ENCODE measurements at regions not wholly inside any gene's neighbourhood (a gene's known extent, or its start where the extent isn't known, plus 50 kb on each side); places are given as distances from the start of the nearest gene placed in this dataset.
"Not testable (repeated sequence)": the region's sequence is repeated elsewhere in the genome, so short reads cannot be mapped to it uniquely, and the experiment has no call there.

- no peak for DNase-seq (ENCODE audit: low read depth in 2 of 2)
Observed at GRCh38 chr9:29213417-29214153, 1640.3 kb upstream of the C9orf72 start, which contains the start of gene LINGO2. Gene LINGO2, minus strand, starts transcription at chr9:29213601.

- DNase-seq (ENCODE audit: low read depth in 2 of 2) = no peak
Observed at GRCh38 chr9:29214154-29214689, 1640.9 kb upstream of the C9orf72 start.

GRCh38 chr9:29214690-29215253 is 1641.5 kb upstream of the C9orf72 start:
- no peak for DNase-seq (ENCODE audit: low read depth in 2 of 2)

DNA sequence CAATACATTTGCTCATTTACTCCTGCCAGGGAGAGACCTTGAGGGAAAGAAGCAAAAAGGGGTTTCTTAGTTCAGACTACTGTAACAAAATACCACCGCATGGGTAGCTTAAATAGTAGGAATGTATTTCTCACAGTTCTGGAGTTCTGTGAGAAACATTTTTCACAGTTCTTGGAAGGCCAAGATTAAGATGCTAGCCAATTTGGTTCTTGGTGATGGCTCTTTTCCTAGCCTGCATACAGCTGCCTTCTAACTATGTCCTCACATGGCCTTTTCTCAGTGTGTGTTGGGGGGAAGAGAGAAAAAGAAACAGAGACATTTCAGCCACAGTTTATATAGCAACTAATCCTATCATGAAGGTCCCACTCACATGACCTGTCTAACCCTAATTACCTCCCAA is 1644.7 kb upstream of the C9orf72 start:
- DNase-seq (ENCODE audit: low read depth in 2 of 2) = no peak

DNA sequence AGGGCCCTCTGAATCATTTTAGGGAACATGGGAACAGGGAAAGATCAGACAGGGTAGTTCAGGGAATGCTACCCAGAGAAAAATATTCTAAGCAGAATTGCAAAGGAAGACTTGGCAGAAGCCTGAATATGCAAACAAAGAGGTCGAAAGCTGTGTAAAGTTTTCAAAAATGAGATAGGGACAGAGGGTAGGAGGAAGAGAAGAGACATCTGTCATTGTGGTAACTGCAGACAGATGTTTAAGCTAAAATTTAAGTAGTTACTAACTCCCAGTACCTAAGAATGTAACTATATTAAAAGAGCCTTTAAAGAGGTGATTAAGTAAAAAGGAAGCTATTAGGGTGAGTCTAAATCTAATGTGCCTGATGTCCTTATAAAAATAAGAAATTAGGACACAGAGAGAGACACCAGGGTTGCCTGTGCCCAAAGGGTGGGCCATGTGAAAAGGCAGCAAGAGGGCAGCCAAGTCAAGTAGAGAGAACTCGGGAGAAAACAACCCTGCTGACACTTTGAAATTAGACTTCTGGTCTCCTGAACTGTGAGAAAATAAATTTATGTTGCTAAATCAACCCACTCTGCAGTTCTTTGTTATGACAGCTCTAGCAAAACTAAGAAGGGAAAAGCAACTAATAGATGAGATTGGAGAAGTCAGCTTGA is 1647.4 kb upstream of the C9orf72 start:
- no peak for DNase-seq (ENCODE audit: low read depth in 2 of 2)

DNA sequence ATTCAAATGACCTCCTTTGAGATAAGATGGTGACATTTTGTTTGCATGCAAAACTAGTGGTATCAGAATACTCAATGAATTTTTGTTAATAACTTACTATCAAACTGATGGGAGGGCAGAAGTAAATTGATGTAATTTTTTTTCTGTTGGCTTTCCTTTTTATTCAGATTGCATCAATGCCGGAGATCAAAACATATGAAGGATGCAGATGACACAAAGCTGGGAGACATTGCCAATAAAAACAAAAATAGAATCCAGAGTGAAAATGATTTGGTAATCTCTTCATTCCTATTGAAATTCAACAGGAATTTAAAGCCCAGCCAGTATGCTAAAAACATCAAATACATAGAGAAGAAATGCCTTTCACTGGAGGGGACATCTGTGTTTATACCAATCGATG is 1655.3 kb upstream of the C9orf72 start:
- no peak for DNase-seq (ENCODE audit: low read depth in 2 of 2)

DNA sequence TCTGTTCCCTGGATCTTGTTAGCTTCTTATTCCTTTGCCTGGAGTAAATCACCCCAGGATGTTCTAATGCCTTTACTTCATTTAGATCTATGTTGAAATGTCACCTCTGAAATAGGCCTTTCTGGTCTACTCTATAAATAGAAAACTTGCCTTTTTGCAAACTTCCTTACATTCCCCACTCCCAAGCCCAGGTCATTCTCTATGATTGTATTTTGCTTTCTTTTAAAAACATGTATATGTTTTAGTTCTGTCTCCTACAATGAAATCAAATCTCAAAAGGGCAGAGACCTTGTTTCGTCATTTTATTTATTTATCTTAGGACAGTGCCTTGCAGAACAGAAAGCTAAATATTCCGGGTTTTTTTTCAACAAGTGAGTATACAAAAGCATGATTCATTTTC is 1657.7 kb upstream of the C9orf72 start:
- no peak for DNase-seq (ENCODE audit: low read depth in 2 of 2)

- DNase-seq (ENCODE audit: low read depth in 2 of 2) = no peak
Observed at GRCh38 chr9:29233193-29233592, 1659.9 kb upstream of the C9orf72 start.

DNA sequence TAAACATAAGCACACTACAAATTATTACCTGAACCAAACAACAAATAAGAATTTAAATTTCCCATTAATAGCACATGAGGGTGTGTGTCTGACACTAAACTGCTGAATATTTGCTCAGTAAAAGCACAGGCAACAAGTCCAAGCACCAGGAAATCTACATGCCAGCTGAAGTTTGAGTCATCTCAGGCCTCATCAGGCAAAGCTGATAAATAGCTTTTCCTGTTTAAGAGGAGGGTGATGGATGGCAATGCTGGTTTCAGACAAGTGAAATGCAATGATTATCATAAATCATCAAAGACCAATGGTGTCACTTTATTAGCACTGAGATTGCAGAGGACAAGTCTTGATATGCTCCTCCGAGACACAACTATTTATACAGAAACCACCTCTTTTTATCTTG is 1668.0 kb upstream of the C9orf72 start:
- DNase-seq (ENCODE audit: low read depth in 2 of 2) = no peak

DNA sequence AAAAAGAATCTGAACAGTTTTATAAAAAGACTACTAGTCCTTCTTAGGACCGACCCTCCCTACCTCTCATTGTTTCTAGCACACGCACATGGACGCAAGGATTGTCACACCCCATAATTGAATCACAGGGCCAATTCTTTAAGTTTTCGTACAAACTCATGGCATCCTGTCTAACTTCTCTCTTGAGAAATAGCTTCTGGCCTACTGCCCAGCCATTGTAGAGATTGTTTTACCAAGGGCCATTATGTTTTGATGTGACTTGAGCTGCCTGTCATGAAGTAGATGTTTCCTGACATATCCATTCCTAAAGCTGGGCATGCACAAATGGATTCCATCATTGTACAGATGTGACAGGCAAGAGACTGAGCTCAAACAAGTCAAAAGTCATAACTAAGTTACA is 1672.1 kb upstream of the C9orf72 start:
- DNase-seq (ENCODE audit: low read depth in 2 of 2) = no peak

GRCh38 chr9:29270400-29270799 is 1697.1 kb upstream of the C9orf72 start:
- not testable (repeated sequence) for DNase-seq (ENCODE audit: low read depth in 2 of 2)

DNA sequence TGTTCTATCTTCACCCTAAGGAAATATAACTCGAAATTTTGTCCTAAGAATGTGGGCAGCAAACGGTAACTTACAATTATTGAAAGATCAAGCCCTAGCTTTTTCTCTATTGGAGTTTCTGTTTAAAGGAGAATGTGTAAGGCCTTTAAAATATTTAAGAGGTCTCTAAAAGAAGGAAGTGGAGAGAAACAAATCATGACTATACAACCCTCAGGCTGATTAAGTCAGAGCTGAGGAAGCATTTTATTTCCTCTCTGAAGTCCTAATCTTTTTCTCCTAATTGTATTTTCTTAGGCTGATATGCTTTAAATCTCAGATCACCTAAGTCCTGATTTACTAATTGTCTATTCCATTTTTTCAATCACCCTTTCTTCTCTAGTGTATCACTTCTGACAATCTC is 1708.8 kb upstream of the C9orf72 start:
- DNase-seq (ENCODE audit: low read depth in 2 of 2) = no peak

- no peak for DNase-seq (ENCODE audit: low read depth in 2 of 2)
Observed at GRCh38 chr9:29285818-29286217, 1712.5 kb upstream of the C9orf72 start.

DNA sequence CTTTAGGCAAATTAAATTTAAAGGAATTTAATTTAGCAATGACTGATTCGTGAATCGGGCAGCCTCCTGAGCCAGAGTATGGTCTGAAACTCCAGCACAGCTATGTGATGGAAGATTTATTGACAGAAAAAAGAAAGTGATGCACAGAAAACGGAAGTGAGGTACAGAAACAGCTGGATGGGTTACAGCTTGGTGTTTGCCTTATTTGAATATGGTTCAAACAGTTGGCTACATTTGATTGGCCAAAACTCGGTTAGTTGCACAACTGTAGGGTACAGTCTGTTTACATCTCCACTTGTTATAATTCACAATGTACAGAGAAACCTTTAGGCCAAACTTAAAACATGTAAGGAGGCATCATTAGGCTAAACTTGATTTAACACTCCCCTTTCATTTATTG is 1716.1 kb upstream of the C9orf72 start:
- DNase-seq (ENCODE audit: low read depth in 2 of 2) = no peak

DNA sequence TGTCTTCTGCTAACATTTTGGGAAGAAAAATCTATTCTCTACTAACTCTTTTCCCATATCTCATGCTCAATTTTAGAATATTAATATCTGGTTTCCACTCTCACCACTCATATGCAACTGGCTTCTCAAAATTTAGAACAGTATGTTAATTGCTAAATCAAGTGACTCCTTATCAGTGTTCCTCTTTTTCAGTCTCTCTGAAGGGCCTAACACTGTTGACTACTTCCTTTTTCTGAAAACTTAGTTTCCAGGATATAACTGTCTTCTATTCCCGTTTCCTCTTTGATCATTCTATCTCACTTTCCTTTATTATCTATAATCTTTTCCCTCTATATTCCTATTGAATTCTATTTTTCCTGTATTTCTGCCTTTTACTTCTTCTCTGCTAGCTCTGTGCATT is 1717.2 kb upstream of the C9orf72 start:
- no peak for DNase-seq (ENCODE audit: low read depth in 2 of 2)

DNA sequence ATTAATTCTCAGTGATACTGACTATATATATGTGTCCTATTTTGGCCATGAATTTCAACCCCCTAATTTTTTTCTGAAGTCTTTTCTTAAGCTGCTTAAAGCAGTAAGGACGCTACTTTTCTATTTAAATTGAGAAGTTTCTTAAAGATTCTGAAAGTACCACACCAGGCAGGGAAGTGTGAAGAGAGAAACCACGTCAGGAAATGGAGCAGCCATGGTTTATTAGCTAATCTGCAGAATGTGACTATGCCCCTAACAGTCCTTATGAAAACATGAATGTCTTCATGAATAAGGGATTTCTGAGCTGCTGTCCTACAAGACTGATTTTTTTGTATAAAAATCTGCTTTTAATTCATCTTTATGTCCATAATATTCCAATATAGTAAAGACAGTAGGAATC is 1724.3 kb upstream of the C9orf72 start:
- DNase-seq (ENCODE audit: low read depth in 2 of 2) = no peak

- no peak for DNase-seq (ENCODE audit: low read depth in 2 of 2)
Observed at GRCh38 chr9:29311221-29311620, 1737.9 kb upstream of the C9orf72 start.

- no peak for DNase-seq (ENCODE audit: low read depth in 2 of 2)
Observed at GRCh38 chr9:29312327-29312726, 1739.0 kb upstream of the C9orf72 start.

GRCh38 chr9:29319736-29320513 is 1746.6 kb upstream of the C9orf72 start:
- DNase-seq (ENCODE audit: low read depth in 2 of 2) = no peak

- DNase-seq (ENCODE audit: low read depth in 2 of 2) = no peak
Observed at GRCh38 chr9:29322240-29322639, 1749.0 kb upstream of the C9orf72 start.

DNA sequence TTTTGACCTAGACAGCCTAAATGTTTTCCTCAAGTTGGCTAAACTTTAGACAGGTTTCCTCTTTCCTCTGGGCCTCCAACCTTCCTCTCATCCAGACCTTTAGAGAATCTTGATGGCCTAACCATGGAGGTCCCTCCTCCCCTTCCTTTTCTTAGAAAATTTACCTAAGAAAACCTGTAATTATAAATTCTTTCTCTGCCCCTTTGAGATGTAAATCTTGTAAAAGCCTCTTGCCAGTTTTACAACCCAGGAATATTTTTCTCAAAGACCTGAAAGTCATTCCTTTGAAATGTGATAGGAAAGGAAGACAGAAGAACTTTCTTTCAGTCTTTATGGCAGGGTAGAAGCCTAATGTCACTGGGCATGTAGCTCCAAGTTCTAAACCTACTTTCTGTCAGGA is 1752.6 kb upstream of the C9orf72 start:
- DNase-seq (ENCODE audit: low read depth in 2 of 2) = no peak

- DNase-seq (ENCODE audit: low read depth in 2 of 2) = no peak
Observed at GRCh38 chr9:29332789-29333188, 1759.5 kb upstream of the C9orf72 start.

All from stimulated activated CD4-positive, alpha-beta T cell treated with anti-CD3 and anti-CD28 coated beads, Interleukin-12 subunit alpha, Interleukin-12 subunit beta, amount 100 ng/mL, for 24 hours (primary cell).